Stimulated activated CD4-positive, alpha-beta T cell treated with anti-CD3 and anti-CD28 coated beads, Interleukin-1b, Interleukin-23, amount 100 ng/mL, for 1 hour (primary cell): ENCODE measurements at regions not wholly inside any gene's neighbourhood (a gene's known extent, or its start where the extent isn't known, plus 50 kb on each side); places are given as distances from the start of the nearest gene placed in this dataset.

Experiments
- DNase-seq, 2 donors: peaks; one replicate each; pipeline ENCODE4 v3.0.0-alpha.2; 2020; ENCODE audit warnings: low read depth in 2 of 2

GRCh38 chr1:218679391-218679790 is 334.3 kb downstream of the TGFB2 start:
- no peak for DNase-seq

GRCh38 chr1:218679988-218680748 is 335.0 kb downstream of the TGFB2 start:
- DNase-seq = no peak

- DNase-seq = no peak
Measured at GRCh38 chr1:218683242-218683641, 338.1 kb downstream of the TGFB2 start.

GRCh38 chr1:218686258-218686657 is 341.1 kb downstream of the TGFB2 start:
- no peak for DNase-seq

GRCh38 chr1:218686761-218687160 is 341.6 kb downstream of the TGFB2 start:
- DNase-seq = no peak

GRCh38 chr1:218692808-218693207 is 347.7 kb downstream of the TGFB2 start:
- DNase-seq = no peak

- DNase-seq = no peak
Measured at GRCh38 chr1:218693599-218693998, 348.5 kb downstream of the TGFB2 start.

GRCh38 chr1:218694085-218694484 is 348.9 kb downstream of the TGFB2 start:
- no peak for DNase-seq

GRCh38 chr1:218694636-218695035 is 349.5 kb downstream of the TGFB2 start:
- DNase-seq = no peak

- no peak for DNase-seq
Measured at GRCh38 chr1:218695525-218695924, 350.4 kb downstream of the TGFB2 start.

GRCh38 chr1:218698141-218698540 is 353.0 kb downstream of the TGFB2 start:
- no peak for DNase-seq

- no peak for DNase-seq
Measured at GRCh38 chr1:218699421-218699820, 354.3 kb downstream of the TGFB2 start.

- no peak for DNase-seq
Measured at GRCh38 chr1:218699865-218700264, 354.7 kb downstream of the TGFB2 start.

- no peak for DNase-seq
Measured at GRCh38 chr1:218700666-218701065, 355.5 kb downstream of the TGFB2 start.

GRCh38 chr1:218701131-218701530 is 356.0 kb downstream of the TGFB2 start:
- DNase-seq = no peak

- no peak for DNase-seq
Measured at GRCh38 chr1:218702775-218703174, 357.6 kb downstream of the TGFB2 start.

- no peak for DNase-seq
Measured at GRCh38 chr1:218703836-218704235, 358.7 kb downstream of the TGFB2 start.

GRCh38 chr1:218705391-218705790 is 360.3 kb downstream of the TGFB2 start:
- DNase-seq = no peak

GRCh38 chr1:218705911-218706893 is 361.1 kb downstream of the TGFB2 start:
- no peak for DNase-seq

GRCh38 chr1:218711001-218711400 is 365.9 kb downstream of the TGFB2 start:
- no peak for DNase-seq

- no peak for DNase-seq
Measured at GRCh38 chr1:218711884-218712674, 366.9 kb downstream of the TGFB2 start.

GRCh38 chr1:218712677-218713076 is 367.5 kb downstream of the TGFB2 start:
- DNase-seq = no peak
